Neural crest cell (in vitro differentiated cells): ENCODE measurements at regions not wholly inside any gene's neighbourhood (a gene's known extent, or its start where the extent isn't known, plus 50 kb on each side); places are given as distances from the start of the nearest gene placed in this dataset.

Source experiments
- DNase-seq: peaks from one replicate; pipeline ENCODE4 v3.0.0; 2021; ENCODE audit warnings: low read depth, mixed read lengths, low spot score
- H3K27ac Mint-ChIP-seq: one replicate; pipeline ENCODE4 v1.8.0; 2021; ENCODE audit warnings: mild to moderate bottlenecking, mixed read lengths; ENCODE audit not compliant: unreplicated experiment
- H3K27me3 Mint-ChIP-seq: 2 replicates; pipeline ENCODE4 v1.8.0; 2021; ENCODE audit warnings: low read depth, mild to moderate bottlenecking, mixed read lengths
- H3K36me3 Mint-ChIP-seq: 2 replicates; pipeline ENCODE4 v1.8.0; 2021; ENCODE audit warnings: low read depth, mild to moderate bottlenecking, mixed read lengths
- H3K4me1 Mint-ChIP-seq: 2 replicates; pipeline ENCODE4 v1.8.0; 2021; ENCODE audit warnings: mixed read lengths
- H3K4me3 Mint-ChIP-seq: one replicate; pipeline ENCODE4 v1.8.0; 2021; ENCODE audit warnings: mild to moderate bottlenecking, mixed read lengths
- H3K9me3 Mint-ChIP-seq: 2 replicates; pipeline ENCODE4 v1.8.0; 2021; ENCODE audit warnings: mixed read lengths
- CTCF ChIP-seq: fragments of 200-600 bp; sonication (generic); conservative IDR thresholded peaks from 2 replicates; pipeline ENCODE4 v1.5.0; 2021; ENCODE audit warnings: antibody characterized with exemption, mild to moderate bottlenecking

- DNase-seq: no peak
- no peak overlapping the region for H3K27ac Mint-ChIP-seq
- no peaks in the 10 kb centered on the region for H3K27me3 Mint-ChIP-seq
- H3K4me1 Mint-ChIP-seq: no peaks in the 10 kb centered on the region
- H3K9me3 Mint-ChIP-seq: peaks cover 7% of the 10 kb centered on the region
- H3K4me3 Mint-ChIP-seq: no peak overlapping the region
- TF ChIP-seq CTCF: no peak
- no peaks in the 10 kb centered on the region for H3K36me3 Mint-ChIP-seq
Measured at GRCh38 chr2:51597086-51597485, 565.2 kb upstream of the NRXN1 start.

GRCh38 chr2:51595836-51596235 lies 563.9 kb upstream of the NRXN1 start:
- no peaks in the 10 kb centered on the region for H3K27me3 Mint-ChIP-seq
- no peak for TF ChIP-seq CTCF
- no peaks in the 10 kb centered on the region for H3K36me3 Mint-ChIP-seq
- no peaks in the 10 kb centered on the region for H3K4me1 Mint-ChIP-seq
- H3K27ac Mint-ChIP-seq: no peak overlapping the region
- H3K4me3 Mint-ChIP-seq: no peak overlapping the region
- H3K9me3 Mint-ChIP-seq: peaks cover 5% of the 10 kb centered on the region
- no peak for DNase-seq

GRCh38 chr2:51581636-51582267 lies 549.8 kb upstream of the NRXN1 start:
- H3K4me1 Mint-ChIP-seq: no peaks in the 10 kb centered on the region
- no peaks in the 10 kb centered on the region for H3K36me3 Mint-ChIP-seq
- TF ChIP-seq CTCF: no peak
- no peak overlapping the region for H3K4me3 Mint-ChIP-seq
- no peak overlapping the region for H3K27ac Mint-ChIP-seq
- H3K27me3 Mint-ChIP-seq: no peaks in the 10 kb centered on the region
- no peak for DNase-seq
- peaks cover 2% of the 10 kb centered on the region for H3K9me3 Mint-ChIP-seq

DNA sequence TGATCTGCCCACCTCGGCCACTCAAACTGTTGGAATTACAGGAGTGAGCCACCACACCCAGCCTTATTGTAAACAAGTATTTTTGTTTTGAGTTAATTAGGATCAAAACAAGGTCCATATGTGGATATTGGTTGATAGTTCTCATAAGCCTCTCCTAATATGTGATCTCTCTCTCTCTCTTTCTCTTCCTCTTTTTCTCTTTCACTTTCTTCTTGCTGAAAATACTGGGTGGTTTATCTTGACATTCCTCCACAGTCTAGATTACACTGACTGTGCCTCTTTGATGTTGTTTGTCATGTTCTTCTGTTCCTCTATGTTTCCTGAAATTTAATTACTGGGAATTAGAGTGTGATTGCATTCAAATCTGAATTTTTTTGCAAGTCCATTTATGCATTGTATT lies 547.5 kb upstream of the NRXN1 start:
- Mint-ChIP-seq H3K9me3 (peaks cover 2% of the 10 kb centered on the region), H3K27ac (no peak overlapping the region), H3K36me3 (no peaks in the 10 kb centered on the region), H3K4me3 (no peak overlapping the region), H3K27me3 (no peaks in the 10 kb centered on the region), H3K4me1 (no peaks in the 10 kb centered on the region)
- TF ChIP-seq CTCF: no peak
- DNase-seq: no peak

GRCh38 chr2:51575181-51575580 lies 543.2 kb upstream of the NRXN1 start:
- Mint-ChIP-seq H3K27ac (no peak overlapping the region), H3K27me3 (no peaks in the 10 kb centered on the region), H3K9me3 (no peaks in the 10 kb centered on the region), H3K36me3 (no peaks in the 10 kb centered on the region), H3K4me3 (no peak overlapping the region), H3K4me1 (no peaks in the 10 kb centered on the region)
- DNase-seq: no peak
- TF ChIP-seq CTCF: no peak
